K562 (cell line): ENCODE measurements at regions not wholly inside any gene's neighbourhood (a gene's known extent, or its start where the extent isn't known, plus 50 kb on each side); places are given as distances from the start of the nearest gene placed in this dataset.

ENCODE experiments used
- MBD2 ChIP-seq: sonication (generic); IDR thresholded peaks from 2 replicates; pipeline ENCODE4 v1.6.1; 2016; ENCODE audit warnings: low read depth, borderline replicate concordance
- POLR2G ChIP-seq: fragments of 200-400 bp; formaldehyde crosslinking; IDR thresholded peaks from 2 replicates; pipeline ENCODE4 v1.6.1; 2017; ENCODE audit warnings: low read depth, mild to moderate bottlenecking, antibody characterized with exemption, low read length, moderate library complexity
- PPARD ChIP-seq: fragments of 250-450 bp; sonication (Bioruptor Pico); IDR thresholded peaks from 2 replicates; pipeline ENCODE4 v1.8.0; 2022; ENCODE audit warnings: inconsistent platforms, mild to moderate bottlenecking, moderate library complexity
- TBL1XR1 ChIP-seq, 2 experiments: IDR thresholded peaks; 2 replicates each; pipeline ENCODE4 v1.6.1; 2012; ENCODE audit warnings: improper control_type of control experiment in 2 of 2, low read length in 2 of 2, mild to moderate bottlenecking in 1 of 2
- TCFL5 ChIP-seq: fragments of 250-450 bp; sonication (Bioruptor Pico); conservative IDR thresholded peaks from 2 replicates; pipeline ENCODE4 v1.6.1; 2021; ENCODE audit warnings: mild to moderate bottlenecking, moderate library complexity, matching md5 sums
- ZNF766 ChIP-seq: fragments of 200-800 bp; sonication (Bioruptor generic); conservative IDR thresholded peaks from 2 replicates; pipeline ENCODE4 v1.6.1; 2016; ENCODE audit warnings: missing genetic modification characterization, missing compliant biosample characterization
- TF ChIP-seq, protein P1 (sequence below): fragments of 250-450 bp; sonication (Bioruptor Pico); IDR thresholded peaks from 2 replicates; pipeline ENCODE4 v1.4.0; 2020

DNA sequence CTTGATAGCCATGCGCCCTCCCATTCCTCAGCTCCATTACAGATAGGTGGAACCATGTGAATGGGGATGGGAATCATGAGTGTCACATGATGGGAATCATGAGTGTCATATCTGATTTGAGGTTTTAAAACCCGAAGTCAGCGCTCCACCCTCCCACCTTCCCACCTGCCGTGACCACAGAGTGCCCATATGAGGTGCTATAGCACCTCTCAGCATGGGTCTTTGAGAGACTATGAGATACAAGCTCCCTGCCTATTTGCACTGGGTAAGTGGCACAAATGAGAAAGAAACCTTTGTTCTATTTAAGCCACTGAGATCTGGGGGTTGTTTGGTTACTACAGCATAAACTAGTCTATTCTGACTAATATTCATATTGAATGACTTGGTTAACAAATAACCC is 78.5 kb upstream of the PTPRM start (continued):
- TF ChIP-seq, protein P1, sequence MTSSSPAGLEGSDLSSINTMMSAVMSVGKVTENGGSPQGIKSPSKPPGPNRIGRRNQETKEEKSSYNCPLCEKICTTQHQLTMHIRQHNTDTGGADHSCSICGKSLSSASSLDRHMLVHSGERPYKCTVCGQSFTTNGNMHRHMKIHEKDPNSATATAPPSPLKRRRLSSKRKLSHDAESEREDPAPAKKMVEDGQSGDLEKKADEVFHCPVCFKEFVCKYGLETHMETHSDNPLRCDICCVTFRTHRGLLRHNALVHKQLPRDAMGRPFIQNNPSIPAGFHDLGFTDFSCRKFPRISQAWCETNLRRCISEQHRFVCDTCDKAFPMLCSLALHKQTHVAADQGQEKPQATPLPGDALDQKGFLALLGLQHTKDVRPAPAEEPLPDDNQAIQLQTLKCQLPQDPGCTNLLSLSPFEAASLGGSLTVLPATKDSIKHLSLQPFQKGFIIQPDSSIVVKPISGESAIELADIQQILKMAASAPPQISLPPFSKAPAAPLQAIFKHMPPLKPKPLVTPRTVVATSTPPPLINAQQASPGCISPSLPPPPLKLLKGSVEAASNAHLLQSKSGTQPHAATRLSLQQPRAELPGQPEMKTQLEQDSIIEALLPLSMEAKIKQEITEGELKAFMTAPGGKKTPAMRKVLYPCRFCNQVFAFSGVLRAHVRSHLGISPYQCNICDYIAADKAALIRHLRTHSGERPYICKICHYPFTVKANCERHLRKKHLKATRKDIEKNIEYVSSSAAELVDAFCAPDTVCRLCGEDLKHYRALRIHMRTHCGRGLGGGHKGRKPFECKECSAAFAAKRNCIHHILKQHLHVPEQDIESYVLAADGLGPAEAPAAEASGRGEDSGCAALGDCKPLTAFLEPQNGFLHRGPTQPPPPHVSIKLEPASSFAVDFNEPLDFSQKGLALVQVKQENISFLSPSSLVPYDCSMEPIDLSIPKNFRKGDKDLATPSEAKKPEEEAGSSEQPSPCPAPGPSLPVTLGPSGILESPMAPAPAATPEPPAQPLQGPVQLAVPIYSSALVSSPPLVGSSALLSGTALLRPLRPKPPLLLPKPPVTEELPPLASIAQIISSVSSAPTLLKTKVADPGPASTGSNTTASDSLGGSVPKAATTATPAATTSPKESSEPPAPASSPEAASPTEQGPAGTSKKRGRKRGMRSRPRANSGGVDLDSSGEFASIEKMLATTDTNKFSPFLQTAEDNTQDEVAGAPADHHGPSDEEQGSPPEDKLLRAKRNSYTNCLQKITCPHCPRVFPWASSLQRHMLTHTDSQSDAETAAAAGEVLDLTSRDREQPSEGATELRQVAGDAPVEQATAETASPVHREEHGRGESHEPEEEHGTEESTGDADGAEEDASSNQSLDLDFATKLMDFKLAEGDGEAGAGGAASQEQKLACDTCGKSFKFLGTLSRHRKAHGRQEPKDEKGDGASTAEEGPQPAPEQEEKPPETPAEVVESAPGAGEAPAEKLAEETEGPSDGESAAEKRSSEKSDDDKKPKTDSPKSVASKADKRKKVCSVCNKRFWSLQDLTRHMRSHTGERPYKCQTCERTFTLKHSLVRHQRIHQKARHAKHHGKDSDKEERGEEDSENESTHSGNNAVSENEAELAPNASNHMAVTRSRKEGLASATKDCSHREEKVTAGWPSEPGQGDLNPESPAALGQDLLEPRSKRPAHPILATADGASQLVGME (CRISPR knock-in tag) = no peak
- no peak for TF ChIP-seq ZNF766 (CRISPR knock-in tag)
- TF ChIP-seq TBL1XR1 (IDR thresholded peaks at IDR 0.05; ENCODE audit: low read length in 2 of 2) = no peak
- no peak for TF ChIP-seq TCFL5 (CRISPR knock-in tag)
- no peak for TF ChIP-seq MBD2
- no peak for TF ChIP-seq PPARD
- TF ChIP-seq POLR2G = no peak
- TF ChIP-seq, all 486 proteins: peak for 0
